Eye (tissue), 1 donor: ENCODE measurements at regions not wholly inside any gene's neighbourhood (a gene's known extent, or its start where the extent isn't known, plus 50 kb on each side); places are given as distances from the start of the nearest gene placed in this dataset.

Experiments used
- DNase-seq: peaks from one replicate; pipeline ENCODE4 v3.0.0-alpha.2; 2015

- DNase-seq, result no peak
Measured at GRCh38 chrX:43018031-43018430, 240.1 kb upstream of the PPP1R2C start.

DNA sequence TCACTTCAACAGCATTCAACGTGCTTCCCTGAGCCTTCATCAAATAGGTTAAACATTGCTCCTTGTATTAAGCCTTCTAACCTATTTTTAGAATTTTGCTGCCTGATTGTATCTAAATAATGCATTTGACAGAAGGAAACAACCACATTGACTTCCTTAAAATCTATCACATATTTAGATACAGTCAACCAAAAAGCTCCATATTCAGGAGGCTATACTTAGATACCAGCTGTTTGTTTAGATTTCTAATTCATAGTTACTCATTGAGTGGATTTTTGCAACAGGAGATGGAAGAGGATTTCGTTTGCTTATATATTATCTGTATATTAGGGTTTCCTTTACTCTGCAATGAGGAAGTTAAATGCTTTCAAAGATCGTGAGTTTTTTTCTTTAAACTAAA lies 241.1 kb upstream of the PPP1R2C start:
- no peak for DNase-seq

- no peak for DNase-seq
Measured at GRCh38 chrX:43025806-43026315, 247.9 kb upstream of the PPP1R2C start.

- no peak for DNase-seq
Measured at GRCh38 chrX:43064096-43064495, 286.1 kb upstream of the PPP1R2C start.

- no peak for DNase-seq
Measured at GRCh38 chrX:43065978-43066377, 288.0 kb upstream of the PPP1R2C start.

DNA sequence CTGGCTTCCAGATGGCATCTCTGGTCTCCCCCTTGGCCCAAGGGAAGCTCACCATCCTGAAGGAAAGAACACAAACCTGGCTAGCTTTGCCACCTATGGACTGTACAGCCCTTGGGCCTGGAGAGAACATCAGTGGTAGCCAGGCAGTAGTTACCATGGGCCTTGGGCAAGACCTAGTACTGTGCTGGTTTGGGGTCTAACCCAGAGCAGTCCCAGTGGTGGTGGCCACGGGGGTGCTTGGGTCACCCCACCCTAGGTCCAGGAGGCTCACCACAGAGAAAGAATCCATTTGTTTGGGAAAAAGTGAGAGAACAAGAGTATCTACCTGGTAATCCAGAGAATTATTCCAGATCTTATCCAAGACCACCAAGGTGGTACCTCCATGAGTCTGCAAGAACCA lies 290.7 kb upstream of the PPP1R2C start:
- DNase-seq, result no peak

GRCh38 chrX:43083016-43083415 lies 305.1 kb upstream of the PPP1R2C start:
- no peak for DNase-seq

DNA sequence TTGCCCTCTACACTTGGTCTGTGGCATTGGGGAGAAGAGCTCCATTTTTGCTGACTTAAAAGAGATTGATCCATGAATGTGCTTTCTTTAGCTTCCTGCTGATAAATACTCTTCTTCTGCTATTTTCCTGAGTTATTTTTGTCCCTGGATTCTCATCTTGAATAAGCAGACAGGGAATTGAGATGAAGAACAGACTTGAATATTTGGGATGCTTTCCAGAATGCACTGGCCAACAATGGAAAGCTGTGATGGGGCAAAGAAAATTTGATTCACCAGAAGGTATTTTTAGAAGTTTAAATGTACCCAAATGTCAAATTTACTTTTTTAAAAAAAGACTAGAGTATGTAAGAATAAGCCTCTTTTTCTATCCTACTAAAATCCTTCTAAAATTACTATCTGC lies 309.9 kb upstream of the PPP1R2C start:
- no peak for DNase-seq

- DNase-seq, result no peak
Measured at GRCh38 chrX:43096830-43097229, 318.9 kb upstream of the PPP1R2C start.

DNA sequence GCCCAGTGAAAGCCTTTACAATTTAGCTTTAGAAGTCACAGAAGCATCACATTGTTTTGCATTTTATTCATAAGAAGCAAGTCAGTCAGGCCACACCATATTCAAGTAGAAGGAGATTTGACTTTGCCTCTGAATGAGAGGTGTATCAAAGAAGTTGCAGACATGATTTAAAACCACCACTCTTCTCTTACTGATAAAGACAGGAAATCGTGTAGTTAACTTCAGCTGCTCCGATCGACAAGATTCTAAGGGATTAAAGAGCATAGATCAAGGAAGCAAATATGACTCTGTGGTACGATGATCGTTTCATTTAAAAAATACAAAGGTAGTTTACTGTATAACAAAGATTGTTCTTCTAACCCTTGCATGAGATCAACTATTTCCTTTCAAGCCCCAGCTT lies 328.0 kb upstream of the PPP1R2C start:
- DNase-seq, result no peak

DNA sequence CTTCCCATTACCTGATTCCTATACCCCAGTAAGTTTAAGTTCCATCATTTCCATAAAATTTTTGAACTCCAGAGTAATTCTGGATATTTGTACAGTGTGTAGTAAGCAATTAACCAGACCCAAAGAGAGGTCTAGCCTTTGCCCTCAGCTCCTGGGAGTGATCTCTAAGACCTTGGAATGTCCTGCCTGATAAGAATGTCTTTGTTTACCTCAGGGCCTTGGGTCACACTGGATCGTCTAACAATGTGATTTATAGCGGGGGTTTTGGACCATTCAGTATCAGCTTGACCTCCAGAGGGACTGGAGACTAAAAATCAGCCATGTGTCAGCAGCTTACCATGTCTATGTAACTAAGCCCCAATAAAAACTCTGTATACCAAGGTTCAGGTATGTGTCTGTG lies 330.9 kb upstream of the PPP1R2C start:
- DNase-seq, result no peak

GRCh38 chrX:43121637-43122036 lies 343.7 kb upstream of the PPP1R2C start:
- no peak for DNase-seq

GRCh38 chrX:43139645-43140044 lies 361.7 kb upstream of the PPP1R2C start:
- DNase-seq, result no peak

GRCh38 chrX:43140582-43140981 lies 362.6 kb upstream of the PPP1R2C start:
- DNase-seq, result no peak

GRCh38 chrX:43141885-43142284 lies 363.9 kb upstream of the PPP1R2C start:
- DNase-seq, result no peak

GRCh38 chrX:43148305-43148704 lies 370.3 kb upstream of the PPP1R2C start:
- DNase-seq, result no peak

DNA sequence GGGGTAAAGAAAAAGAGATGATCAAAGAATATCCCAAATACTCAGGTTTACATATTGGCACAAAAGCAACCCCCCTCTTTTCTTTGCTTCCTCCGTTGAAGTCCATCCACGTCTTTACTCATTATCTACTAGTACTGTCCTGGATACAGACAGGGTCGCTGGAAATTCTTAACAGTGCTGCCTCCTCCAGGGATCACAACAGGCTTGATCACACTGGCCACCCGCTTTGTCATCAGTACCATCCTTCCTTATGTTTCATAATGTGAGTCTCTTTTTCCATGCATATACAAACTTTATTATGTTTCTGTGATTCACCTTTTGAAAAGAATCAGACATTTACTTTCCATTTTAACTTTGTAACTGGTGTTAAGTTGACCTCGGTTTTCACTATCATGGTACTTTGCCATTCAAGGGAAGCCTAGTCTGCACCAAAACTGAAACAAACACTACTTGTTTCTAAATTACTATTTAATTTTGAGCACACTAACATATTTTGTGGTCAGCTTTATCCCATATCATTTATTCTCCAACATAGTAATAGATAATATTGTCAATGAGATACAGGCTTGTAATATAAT lies 387.5 kb upstream of the PPP1R2C start:
- no peak for DNase-seq

GRCh38 chrX:43166874-43167273 lies 388.9 kb upstream of the PPP1R2C start:
- DNase-seq, result no peak

- no peak for DNase-seq
Measured at GRCh38 chrX:43175434-43175833, 397.5 kb upstream of the PPP1R2C start.

- no peak for DNase-seq
Measured at GRCh38 chrX:43176686-43177085, 398.7 kb upstream of the PPP1R2C start.

GRCh38 chrX:43188296-43188695 lies 410.3 kb upstream of the PPP1R2C start:
- DNase-seq, result no peak

GRCh38 chrX:43211570-43211969 lies 433.6 kb upstream of the PPP1R2C start:
- DNase-seq, result no peak

GRCh38 chrX:43218198-43218597 lies 437.9 kb upstream of the MAOA start:
- DNase-seq, result no peak

GRCh38 chrX:43224496-43224895 lies 431.6 kb upstream of the MAOA start:
- DNase-seq, result no peak

DNA sequence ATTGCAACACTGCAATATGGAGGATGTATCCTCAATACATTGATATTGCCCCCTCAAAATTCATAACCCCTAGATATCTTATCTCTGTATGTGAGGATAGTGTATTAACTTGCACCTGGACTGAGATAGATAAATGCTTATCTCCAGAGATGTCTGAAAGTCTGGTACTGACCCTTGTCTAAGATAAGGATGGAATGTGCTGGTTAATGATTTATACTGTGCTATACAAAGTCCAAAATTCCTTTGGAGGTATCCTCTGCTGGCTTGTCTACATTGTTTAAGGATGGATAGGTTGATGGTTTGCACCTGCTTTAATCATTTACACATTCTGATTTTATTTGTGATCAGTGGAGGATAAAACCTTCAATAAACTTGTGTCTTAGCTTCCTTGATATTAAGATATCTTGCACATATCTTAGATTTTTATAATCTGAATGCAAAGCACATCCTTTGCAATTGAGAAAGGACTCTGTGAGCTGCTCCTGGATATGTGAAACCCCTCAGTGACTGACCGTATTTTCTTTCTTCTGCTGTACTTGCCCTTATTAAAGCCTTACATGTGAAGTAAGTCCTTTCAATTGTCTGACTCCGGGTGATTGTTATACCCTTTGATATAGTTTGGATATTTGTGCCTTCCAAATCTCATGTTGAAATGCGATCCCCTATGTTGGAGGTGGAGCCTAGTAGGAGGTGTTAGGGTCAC lies 430.3 kb upstream of the MAOA start:
- no peak for DNase-seq
